ENCODE measurements at regions not wholly inside any gene's neighbourhood (a gene's known extent, or its start where the extent isn't known, plus 50 kb on each side); places are given as distances from the start of the nearest gene placed in this dataset.

DNA sequence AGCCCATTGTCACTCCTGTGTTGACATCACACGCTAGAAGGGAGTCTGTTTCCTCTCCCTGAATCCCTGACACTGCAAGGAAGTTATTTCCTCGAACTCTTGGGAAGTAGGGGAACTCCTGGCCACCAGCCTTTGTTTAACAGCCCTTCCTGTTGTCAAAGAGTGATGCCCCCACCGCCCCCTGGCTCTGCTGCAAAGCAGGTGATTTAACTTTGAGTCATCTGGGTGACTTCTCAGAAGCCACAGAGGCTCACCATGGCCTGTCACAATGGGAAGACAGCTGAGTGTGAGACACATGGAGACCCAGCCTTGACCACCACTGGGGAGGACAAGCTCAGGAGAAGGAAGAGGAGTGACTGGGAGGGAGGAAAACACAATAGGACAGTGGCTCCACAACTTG, 182.8 kb downstream of the PSMG1 start:
- TF ChIP-seq, protein P1, sequence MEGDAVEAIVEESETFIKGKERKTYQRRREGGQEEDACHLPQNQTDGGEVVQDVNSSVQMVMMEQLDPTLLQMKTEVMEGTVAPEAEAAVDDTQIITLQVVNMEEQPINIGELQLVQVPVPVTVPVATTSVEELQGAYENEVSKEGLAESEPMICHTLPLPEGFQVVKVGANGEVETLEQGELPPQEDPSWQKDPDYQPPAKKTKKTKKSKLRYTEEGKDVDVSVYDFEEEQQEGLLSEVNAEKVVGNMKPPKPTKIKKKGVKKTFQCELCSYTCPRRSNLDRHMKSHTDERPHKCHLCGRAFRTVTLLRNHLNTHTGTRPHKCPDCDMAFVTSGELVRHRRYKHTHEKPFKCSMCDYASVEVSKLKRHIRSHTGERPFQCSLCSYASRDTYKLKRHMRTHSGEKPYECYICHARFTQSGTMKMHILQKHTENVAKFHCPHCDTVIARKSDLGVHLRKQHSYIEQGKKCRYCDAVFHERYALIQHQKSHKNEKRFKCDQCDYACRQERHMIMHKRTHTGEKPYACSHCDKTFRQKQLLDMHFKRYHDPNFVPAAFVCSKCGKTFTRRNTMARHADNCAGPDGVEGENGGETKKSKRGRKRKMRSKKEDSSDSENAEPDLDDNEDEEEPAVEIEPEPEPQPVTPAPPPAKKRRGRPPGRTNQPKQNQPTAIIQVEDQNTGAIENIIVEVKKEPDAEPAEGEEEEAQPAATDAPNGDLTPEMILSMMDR (IDR thresholded peaks at IDR 0.05) = no peak
- no peak for TF ChIP-seq POLR2A (IDR thresholded peaks at IDR 0.05)

Data from body of pancreas (tissue), 4 donors.